ENCODE measurements at regions not wholly inside any gene's neighbourhood (a gene's known extent, or its start where the extent isn't known, plus 50 kb on each side); places are given as distances from the start of the nearest gene placed in this dataset.

DNA sequence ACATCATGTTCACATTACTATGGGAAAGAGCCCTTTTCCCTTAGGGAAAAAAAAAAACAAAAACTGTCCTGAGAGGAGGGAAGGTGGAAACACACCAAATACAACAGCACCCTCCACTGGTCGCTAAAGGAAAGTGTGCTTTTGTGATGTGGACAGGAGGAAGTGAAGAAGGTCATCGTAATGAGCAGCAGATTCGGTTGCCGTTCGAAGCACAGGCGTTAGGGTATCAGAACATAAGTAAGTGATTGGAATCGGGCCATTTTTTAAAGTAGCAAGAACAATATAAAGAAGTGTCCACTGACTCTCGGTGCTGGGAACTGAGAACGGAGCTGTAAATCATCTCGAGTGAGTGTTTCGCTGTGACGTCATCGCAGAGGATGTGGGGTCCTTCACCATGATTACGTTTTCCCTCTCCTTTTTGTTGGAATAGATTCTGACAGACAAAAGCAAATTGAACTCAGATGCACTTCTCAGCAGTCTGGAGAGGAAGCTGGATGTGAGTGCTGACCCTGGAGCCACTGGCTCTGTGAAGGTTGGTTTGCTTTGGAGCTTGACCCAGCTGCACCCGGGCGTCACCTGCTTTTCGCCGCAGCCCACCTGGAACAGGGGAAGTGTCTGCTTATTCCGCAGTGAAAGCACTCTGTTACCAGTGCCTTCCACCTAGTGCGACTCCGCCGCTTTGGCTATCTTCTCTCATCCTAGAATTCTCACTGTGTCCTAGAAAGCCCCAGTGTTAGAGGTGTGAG is 203.6 kb upstream of the GMDS start (continued):
- TF ChIP-seq, protein P1, sequence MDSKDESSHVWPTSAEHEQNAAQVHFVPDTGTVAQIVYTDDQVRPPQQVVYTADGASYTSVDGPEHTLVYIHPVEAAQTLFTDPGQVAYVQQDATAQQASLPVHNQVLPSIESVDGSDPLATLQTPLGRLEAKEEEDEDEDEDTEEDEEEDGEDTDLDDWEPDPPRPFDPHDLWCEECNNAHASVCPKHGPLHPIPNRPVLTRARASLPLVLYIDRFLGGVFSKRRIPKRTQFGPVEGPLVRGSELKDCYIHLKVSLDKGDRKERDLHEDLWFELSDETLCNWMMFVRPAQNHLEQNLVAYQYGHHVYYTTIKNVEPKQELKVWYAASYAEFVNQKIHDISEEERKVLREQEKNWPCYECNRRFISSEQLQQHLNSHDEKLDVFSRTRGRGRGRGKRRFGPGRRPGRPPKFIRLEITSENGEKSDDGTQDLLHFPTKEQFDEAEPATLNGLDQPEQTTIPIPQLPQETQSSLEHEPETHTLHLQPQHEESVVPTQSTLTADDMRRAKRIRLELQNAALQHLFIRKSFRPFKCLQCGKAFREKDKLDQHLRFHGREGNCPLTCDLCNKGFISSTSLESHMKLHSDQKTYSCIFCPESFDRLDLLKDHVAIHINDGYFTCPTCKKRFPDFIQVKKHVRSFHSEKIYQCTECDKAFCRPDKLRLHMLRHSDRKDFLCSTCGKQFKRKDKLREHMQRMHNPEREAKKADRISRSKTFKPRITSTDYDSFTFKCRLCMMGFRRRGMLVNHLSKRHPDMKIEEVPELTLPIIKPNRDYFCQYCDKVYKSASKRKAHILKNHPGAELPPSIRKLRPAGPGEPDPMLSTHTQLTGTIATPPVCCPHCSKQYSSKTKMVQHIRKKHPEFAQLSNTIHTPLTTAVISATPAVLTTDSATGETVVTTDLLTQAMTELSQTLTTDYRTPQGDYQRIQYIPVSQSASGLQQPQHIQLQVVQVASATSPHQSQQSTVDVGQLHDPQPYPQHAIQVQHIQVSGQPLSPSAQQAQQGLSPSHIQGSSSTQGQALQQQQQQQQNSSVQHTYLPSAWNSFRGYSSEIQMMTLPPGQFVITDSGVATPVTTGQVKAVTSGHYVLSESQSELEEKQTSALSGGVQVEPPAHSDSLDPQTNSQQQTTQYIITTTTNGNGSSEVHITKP (tag by site-specific recombination; IDR thresholded peaks at IDR 0.05): peak; percentile 42; the same call in 1 of the 2 replicates
- TF ChIP-seq ZNF610 (tag by site-specific recombination; IDR thresholded peaks at IDR 0.05; ENCODE audit: borderline replicate concordance) (no peak), ZNF114 (tag by site-specific recombination; IDR thresholded peaks at IDR 0.05) (no peak), ZNF664 (tag by site-specific recombination; IDR thresholded peaks at IDR 0.05) (no peak), ZFP69B (tag by site-specific recombination; IDR thresholded peaks at IDR 0.05) (peak; percentile 78; the same call in 1 of the 2 replicates), ZNF548 (tag by site-specific recombination; IDR thresholded peaks at IDR 0.05) (no peak), ZNF654 (tag by site-specific recombination; IDR thresholded peaks at IDR 0.05; ENCODE audit: low read depth) (peak; percentile 100), ZNF138 (tag by site-specific recombination; IDR thresholded peaks at IDR 0.05; ENCODE audit: borderline replicate concordance) (no peak), OVOL3 (tag by site-specific recombination; IDR thresholded peaks at IDR 0.05) (no peak), ZNF391 (tag by site-specific recombination; IDR thresholded peaks at IDR 0.05; ENCODE audit: borderline replicate concordance, low read depth) (peak; percentile 54; the same call in 1 of the 2 replicates), ZNF394 (tag by site-specific recombination; IDR thresholded peaks at IDR 0.05; ENCODE audit: borderline replicate concordance) (no peak), REPIN1 (tag by site-specific recombination; IDR thresholded peaks at IDR 0.05; ENCODE audit: low read depth) (no peak; the same call in 1 of the 2 replicates), TRIM28 (IDR thresholded peaks at IDR 0.05; ENCODE audit: borderline replicate concordance, low read length) (no peak)
- TF ChIP-seq, protein P2, sequence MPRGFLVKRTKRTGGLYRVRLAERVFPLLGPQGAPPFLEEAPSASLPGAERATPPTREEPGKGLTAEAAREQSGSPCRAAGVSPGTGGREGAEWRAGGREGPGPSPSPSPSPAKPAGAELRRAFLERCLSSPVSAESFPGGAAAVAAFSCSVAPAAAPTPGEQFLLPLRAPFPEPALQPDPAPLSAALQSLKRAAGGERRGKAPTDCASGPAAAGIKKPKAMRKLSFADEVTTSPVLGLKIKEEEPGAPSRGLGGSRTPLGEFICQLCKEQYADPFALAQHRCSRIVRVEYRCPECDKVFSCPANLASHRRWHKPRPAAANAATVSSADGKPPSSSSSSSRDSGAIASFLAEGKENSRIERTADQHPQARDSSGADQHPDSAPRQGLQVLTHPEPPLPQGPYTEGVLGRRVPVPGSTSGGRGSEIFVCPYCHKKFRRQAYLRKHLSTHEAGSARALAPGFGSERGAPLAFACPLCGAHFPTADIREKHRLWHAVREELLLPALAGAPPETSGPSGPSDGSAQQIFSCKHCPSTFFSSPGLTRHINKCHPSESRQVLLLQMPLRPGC (tag by site-specific recombination; IDR thresholded peaks at IDR 0.05): peak; percentile 36
- TF ChIP-seq, protein P3, sequence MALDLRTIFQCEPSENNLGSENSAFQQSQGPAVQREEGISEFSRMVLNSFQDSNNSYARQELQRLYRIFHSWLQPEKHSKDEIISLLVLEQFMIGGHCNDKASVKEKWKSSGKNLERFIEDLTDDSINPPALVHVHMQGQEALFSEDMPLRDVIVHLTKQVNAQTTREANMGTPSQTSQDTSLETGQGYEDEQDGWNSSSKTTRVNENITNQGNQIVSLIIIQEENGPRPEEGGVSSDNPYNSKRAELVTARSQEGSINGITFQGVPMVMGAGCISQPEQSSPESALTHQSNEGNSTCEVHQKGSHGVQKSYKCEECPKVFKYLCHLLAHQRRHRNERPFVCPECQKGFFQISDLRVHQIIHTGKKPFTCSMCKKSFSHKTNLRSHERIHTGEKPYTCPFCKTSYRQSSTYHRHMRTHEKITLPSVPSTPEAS (tag by site-specific recombination; IDR thresholded peaks at IDR 0.05): 0 out of 2 replicates have a peak, but pooled peaks have one; percentile 14
- TF ChIP-seq, protein P4, sequence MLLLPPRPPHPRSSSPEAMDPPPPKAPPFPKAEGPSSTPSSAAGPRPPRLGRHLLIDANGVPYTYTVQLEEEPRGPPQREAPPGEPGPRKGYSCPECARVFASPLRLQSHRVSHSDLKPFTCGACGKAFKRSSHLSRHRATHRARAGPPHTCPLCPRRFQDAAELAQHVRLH (tag by site-specific recombination; IDR thresholded peaks at IDR 0.05): no peak
- TF ChIP-seq, protein P5, sequence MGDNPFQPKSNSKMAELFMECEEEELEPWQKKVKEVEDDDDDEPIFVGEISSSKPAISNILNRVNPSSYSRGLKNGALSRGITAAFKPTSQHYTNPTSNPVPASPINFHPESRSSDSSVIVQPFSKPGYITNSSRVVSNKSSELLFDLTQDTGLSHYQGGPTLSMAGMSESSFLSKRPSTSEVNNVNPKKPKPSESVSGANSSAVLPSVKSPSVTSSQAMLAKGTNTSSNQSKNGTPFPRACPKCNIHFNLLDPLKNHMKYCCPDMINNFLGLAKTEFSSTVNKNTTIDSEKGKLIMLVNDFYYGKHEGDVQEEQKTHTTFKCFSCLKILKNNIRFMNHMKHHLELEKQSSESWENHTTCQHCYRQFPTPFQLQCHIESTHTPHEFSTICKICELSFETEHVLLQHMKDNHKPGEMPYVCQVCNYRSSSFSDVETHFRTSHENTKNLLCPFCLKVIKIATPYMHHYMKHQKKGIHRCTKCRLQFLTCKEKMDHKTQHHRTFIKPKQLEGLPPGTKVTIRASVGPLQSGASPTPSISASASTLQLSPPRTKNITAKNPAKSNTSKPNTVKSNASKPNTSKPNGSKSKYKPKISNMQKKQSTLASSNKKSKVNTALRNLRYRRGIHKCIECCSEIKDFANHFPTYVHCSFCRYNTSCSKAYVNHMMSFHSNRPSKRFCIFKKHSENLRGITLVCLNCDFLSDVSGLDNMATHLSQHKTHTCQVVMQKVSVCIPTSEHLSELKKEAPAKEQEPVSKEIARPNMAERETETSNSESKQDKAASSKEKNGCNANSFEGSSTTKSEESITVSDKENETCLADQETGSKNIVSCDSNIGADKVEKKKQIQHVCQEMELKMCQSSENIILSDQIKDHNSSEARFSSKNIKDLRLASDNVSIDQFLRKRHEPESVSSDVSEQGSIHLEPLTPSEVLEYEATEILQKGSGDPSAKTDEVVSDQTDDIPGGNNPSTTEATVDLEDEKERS (tag by site-specific recombination; IDR thresholded peaks at IDR 0.05): no peak; the same call in 1 of the 2 replicates
- TF ChIP-seq, protein P6, sequence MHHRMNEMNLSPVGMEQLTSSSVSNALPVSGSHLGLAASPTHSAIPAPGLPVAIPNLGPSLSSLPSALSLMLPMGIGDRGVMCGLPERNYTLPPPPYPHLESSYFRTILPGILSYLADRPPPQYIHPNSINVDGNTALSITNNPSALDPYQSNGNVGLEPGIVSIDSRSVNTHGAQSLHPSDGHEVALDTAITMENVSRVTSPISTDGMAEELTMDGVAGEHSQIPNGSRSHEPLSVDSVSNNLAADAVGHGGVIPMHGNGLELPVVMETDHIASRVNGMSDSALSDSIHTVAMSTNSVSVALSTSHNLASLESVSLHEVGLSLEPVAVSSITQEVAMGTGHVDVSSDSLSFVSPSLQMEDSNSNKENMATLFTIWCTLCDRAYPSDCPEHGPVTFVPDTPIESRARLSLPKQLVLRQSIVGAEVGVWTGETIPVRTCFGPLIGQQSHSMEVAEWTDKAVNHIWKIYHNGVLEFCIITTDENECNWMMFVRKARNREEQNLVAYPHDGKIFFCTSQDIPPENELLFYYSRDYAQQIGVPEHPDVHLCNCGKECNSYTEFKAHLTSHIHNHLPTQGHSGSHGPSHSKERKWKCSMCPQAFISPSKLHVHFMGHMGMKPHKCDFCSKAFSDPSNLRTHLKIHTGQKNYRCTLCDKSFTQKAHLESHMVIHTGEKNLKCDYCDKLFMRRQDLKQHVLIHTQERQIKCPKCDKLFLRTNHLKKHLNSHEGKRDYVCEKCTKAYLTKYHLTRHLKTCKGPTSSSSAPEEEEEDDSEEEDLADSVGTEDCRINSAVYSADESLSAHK (tag by site-specific recombination; IDR thresholded peaks at IDR 0.05): no peak
- TF ChIP-seq, protein P7, sequence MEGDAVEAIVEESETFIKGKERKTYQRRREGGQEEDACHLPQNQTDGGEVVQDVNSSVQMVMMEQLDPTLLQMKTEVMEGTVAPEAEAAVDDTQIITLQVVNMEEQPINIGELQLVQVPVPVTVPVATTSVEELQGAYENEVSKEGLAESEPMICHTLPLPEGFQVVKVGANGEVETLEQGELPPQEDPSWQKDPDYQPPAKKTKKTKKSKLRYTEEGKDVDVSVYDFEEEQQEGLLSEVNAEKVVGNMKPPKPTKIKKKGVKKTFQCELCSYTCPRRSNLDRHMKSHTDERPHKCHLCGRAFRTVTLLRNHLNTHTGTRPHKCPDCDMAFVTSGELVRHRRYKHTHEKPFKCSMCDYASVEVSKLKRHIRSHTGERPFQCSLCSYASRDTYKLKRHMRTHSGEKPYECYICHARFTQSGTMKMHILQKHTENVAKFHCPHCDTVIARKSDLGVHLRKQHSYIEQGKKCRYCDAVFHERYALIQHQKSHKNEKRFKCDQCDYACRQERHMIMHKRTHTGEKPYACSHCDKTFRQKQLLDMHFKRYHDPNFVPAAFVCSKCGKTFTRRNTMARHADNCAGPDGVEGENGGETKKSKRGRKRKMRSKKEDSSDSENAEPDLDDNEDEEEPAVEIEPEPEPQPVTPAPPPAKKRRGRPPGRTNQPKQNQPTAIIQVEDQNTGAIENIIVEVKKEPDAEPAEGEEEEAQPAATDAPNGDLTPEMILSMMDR (tag by site-specific recombination; IDR thresholded peaks at IDR 0.05): peak; percentile 87
- TF ChIP-seq, protein P8, sequence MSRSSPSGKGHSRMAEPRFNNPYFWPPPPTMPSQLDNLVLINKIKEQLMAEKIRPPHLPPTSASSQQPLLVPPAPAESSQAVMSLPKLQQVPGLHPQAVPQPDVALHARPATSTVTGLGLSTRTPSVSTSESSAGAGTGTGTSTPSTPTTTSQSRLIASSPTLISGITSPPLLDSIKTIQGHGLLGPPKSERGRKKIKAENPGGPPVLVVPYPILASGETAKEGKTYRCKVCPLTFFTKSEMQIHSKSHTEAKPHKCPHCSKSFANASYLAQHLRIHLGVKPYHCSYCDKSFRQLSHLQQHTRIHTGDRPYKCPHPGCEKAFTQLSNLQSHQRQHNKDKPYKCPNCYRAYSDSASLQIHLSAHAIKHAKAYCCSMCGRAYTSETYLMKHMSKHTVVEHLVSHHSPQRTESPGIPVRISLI (tag by site-specific recombination; IDR thresholded peaks at IDR 0.05): peak; percentile 90
